UCSD-AML1 (cell line): ENCODE measurements at regions not wholly inside any gene's neighbourhood (a gene's known extent, or its start where the extent isn't known, plus 50 kb on each side); places are given as distances from the start of the nearest gene placed in this dataset.
"Not testable (repeated sequence)": the region's sequence is repeated elsewhere in the genome, so short reads cannot be mapped to it uniquely, and the experiment has no call there.

Experiments
- DNase-seq: peaks from one replicate; lab custom pipeline; 2025; ENCODE audit not compliant: unreplicated experiment; lab: John Stamatoyannopoulos, UW

GRCh38 chr2:39998617-39999016, 219.6 kb upstream of the THUMPD2 start:
- no peak for DNase-seq

- DNase-seq: no peak
Measured at GRCh38 chr2:39996653-39997080, 217.6 kb upstream of the THUMPD2 start.

- no peak for DNase-seq
Measured at GRCh38 chr2:39995005-39995737, 216.1 kb upstream of the THUMPD2 start.

GRCh38 chr2:39994151-39994550, 215.1 kb upstream of the THUMPD2 start:
- no peak for DNase-seq

GRCh38 chr2:39991298-39991697, 212.2 kb upstream of the THUMPD2 start:
- no peak for DNase-seq

GRCh38 chr2:39990335-39990900, 211.4 kb upstream of the THUMPD2 start:
- DNase-seq: no peak

GRCh38 chr2:39989888-39990287, 210.8 kb upstream of the THUMPD2 start:
- no peak for DNase-seq

- no peak for DNase-seq
Measured at GRCh38 chr2:39981883-39982311, 202.8 kb upstream of the THUMPD2 start.

GRCh38 chr2:39975476-39976020, 196.5 kb upstream of the THUMPD2 start:
- no peak for DNase-seq

GRCh38 chr2:39968037-39968436, 189.0 kb upstream of the THUMPD2 start:
- DNase-seq: no peak

- DNase-seq: not testable (repeated sequence)
Measured at GRCh38 chr2:39960681-39961080, 181.6 kb upstream of the THUMPD2 start.

- DNase-seq: no peak
Measured at GRCh38 chr2:39954346-39954745, 175.3 kb upstream of the THUMPD2 start.

GRCh38 chr2:39949131-39949530, 170.1 kb upstream of the THUMPD2 start:
- DNase-seq: no peak

- no peak for DNase-seq
Measured at GRCh38 chr2:39948016-39948719, 169.1 kb upstream of the THUMPD2 start.

GRCh38 chr2:39947294-39948015, 168.4 kb upstream of the THUMPD2 start:
- no peak for DNase-seq

- DNase-seq: no peak
Measured at GRCh38 chr2:39942950-39943349, 163.9 kb upstream of the THUMPD2 start.

- DNase-seq: no peak
Measured at GRCh38 chr2:39938035-39938835, 159.2 kb upstream of the THUMPD2 start.

GRCh38 chr2:39937621-39938020, 158.6 kb upstream of the THUMPD2 start:
- DNase-seq: no peak

GRCh38 chr2:39934851-39935250, 155.8 kb upstream of the THUMPD2 start:
- DNase-seq: no peak

GRCh38 chr2:39933196-39933595, 154.1 kb upstream of the THUMPD2 start:
- DNase-seq: no peak
